Peyer's patch (tissue), 4 donors: ENCODE measurements at regions not wholly inside any gene's neighbourhood (a gene's known extent, or its start where the extent isn't known, plus 50 kb on each side); places are given as distances from the start of the nearest gene placed in this dataset.

Experiments
- POLR2A ChIP-seq, 2 donors: fragments of 450-650 bp; IDR thresholded peaks; one replicate each; pipeline ENCODE4 v1.5.1; 2017; ENCODE audit warnings: antibody characterized with exemption in 2 of 2, mild to moderate bottlenecking in 2 of 2, moderate library complexity in 2 of 2
- TF ChIP-seq, protein P1 (sequence below), 6 experiments: fragments of 450-650 bp in 4 of 6; fragments of 200-600 bp in 2 of 6; sonication (generic) in 1 of 6; IDR thresholded peaks; one replicate each; pipeline ENCODE4 v1.5.1; 2017 to 2019; ENCODE audit warnings: antibody characterized with exemption in 6 of 6, mild to moderate bottlenecking in 3 of 6, moderate library complexity in 1 of 6

DNA sequence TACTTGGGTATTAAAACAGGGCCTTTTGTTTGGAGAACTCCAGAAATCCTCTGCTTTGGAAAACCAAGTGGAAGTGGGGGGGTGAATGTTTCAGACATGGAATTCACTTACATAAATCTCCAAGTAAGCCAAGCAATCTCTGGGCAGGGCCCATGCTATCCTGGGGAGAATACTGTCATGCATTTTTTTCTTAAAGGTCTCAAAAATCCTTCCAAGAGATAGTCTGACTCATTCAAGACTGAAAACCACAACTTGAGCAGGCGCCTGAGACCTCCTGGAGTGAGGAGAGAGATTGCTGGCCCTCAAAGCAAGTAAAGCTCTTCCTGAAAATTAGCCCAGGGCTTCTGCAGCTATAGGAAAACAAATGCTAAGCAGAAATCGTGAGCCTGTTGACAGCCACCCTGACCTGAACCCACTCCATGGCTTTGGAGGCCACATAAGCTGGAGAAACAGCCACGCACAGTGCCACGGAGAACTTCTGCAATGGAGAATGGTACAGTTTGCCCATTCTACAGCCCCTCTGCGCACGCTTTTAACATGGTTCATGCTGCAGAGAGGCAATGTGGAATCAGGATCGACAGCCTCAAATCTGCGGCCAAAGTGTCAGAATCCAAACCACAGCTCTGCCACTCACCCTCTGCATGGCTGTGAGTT lies 203.1 kb upstream of the AUTS2 start:
- TF ChIP-seq, protein P1, sequence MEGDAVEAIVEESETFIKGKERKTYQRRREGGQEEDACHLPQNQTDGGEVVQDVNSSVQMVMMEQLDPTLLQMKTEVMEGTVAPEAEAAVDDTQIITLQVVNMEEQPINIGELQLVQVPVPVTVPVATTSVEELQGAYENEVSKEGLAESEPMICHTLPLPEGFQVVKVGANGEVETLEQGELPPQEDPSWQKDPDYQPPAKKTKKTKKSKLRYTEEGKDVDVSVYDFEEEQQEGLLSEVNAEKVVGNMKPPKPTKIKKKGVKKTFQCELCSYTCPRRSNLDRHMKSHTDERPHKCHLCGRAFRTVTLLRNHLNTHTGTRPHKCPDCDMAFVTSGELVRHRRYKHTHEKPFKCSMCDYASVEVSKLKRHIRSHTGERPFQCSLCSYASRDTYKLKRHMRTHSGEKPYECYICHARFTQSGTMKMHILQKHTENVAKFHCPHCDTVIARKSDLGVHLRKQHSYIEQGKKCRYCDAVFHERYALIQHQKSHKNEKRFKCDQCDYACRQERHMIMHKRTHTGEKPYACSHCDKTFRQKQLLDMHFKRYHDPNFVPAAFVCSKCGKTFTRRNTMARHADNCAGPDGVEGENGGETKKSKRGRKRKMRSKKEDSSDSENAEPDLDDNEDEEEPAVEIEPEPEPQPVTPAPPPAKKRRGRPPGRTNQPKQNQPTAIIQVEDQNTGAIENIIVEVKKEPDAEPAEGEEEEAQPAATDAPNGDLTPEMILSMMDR (IDR thresholded peaks at IDR 0.05), result no peak
- TF ChIP-seq POLR2A (IDR thresholded peaks at IDR 0.05), result no peak
